ENCODE measurements at regions not wholly inside any gene's neighbourhood (a gene's known extent, or its start where the extent isn't known, plus 50 kb on each side); places are given as distances from the start of the nearest gene placed in this dataset.

GRCh38 chr3:194756791-194757325, 71.2 kb downstream of the FAM43A start:
- no peak overlapping the region for H3K9ac ChIP-seq (ENCODE audit: low read length)
- no peaks in the 10 kb centered on the region for H3K36me3 ChIP-seq (ENCODE audit: control insufficient read depth, insufficient read depth, low read length)
- no peak overlapping the region for H3K4me3 ChIP-seq (ENCODE audit: low read length)
- H3K27me3 ChIP-seq (ENCODE audit: control insufficient read depth, insufficient read depth, low read length) = no peaks in the 10 kb centered on the region
- H3K4me1 ChIP-seq (ENCODE audit: control insufficient read depth, insufficient read depth, low read length) = peaks cover 8% of the 10 kb centered on the region
- H3K27ac ChIP-seq (ENCODE audit: low read depth, low read length) = peak overlapping the region; percentile 54

DNA sequence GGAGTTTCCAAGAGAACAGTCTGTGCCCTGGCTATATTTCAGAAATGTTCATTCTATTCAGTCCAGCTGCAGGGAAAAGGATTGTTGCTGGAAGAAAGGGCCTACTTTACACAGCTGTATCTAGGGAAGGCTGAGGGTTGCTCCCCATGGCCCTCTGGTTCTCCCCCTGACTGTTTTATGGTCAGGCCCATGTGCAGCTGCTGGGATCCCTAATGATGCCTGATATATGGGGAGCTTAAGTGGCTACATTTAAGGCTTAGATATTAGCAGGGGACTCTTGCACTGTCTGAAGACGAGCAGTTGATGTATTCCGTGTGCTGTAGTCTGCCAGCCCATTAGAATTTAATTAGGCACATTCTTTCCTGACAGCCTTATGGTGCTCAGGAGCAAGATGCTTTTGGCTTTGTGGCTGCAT, 72.0 kb downstream of the FAM43A start:
- H3K27me3 ChIP-seq (ENCODE audit: control insufficient read depth, insufficient read depth, low read length) = no peaks in the 10 kb centered on the region
- no peak overlapping the region for H3K9ac ChIP-seq (ENCODE audit: low read length)
- peaks cover 8% of the 10 kb centered on the region for H3K4me1 ChIP-seq (ENCODE audit: control insufficient read depth, insufficient read depth, low read length)
- no peak overlapping the region for H3K4me3 ChIP-seq (ENCODE audit: low read length)
- H3K36me3 ChIP-seq (ENCODE audit: control insufficient read depth, insufficient read depth, low read length) = no peaks in the 10 kb centered on the region
- H3K27ac ChIP-seq (ENCODE audit: low read depth, low read length) = peak overlapping the region; percentile 37

DNA sequence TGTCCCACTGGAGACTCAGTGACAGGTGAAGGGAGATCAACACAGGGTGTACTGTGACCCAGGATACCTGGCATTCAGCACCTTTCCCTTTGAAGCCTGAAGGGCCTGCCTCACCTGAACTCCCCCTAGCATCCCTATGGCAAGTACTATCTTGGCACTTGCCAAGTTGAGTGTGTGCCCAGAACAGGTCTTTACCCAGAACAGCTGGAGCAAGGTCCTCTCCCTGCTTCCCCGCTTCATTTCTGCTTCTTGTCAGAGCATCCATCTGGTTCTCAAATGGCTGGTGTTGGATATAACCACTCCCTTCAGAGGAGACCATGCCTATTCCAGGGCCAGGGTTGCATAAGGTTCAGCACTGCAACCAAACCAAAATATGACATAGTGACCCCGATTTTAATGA, 73.0 kb downstream of the FAM43A start:
- Histone ChIP-seq H3K27ac (ENCODE audit: low read depth, low read length) (no peak overlapping the region), H3K27me3 (ENCODE audit: control insufficient read depth, insufficient read depth, low read length) (no peaks in the 10 kb centered on the region), H3K36me3 (ENCODE audit: control insufficient read depth, insufficient read depth, low read length) (no peaks in the 10 kb centered on the region), H3K9ac (ENCODE audit: low read length) (no peak overlapping the region), H3K4me3 (ENCODE audit: low read length) (no peak overlapping the region), H3K4me1 (ENCODE audit: control insufficient read depth, insufficient read depth, low read length) (peaks cover 8% of the 10 kb centered on the region)

- H3K36me3 ChIP-seq (ENCODE audit: control insufficient read depth, insufficient read depth, low read length) = no peaks in the 10 kb centered on the region
- H3K27ac ChIP-seq (ENCODE audit: low read depth, low read length) = no peak overlapping the region
- H3K27me3 ChIP-seq (ENCODE audit: control insufficient read depth, insufficient read depth, low read length) = no peaks in the 10 kb centered on the region
- H3K4me3 ChIP-seq (ENCODE audit: low read length) = no peak overlapping the region
- H3K9ac ChIP-seq (ENCODE audit: low read length) = no peak overlapping the region
- peaks cover 8% of the 10 kb centered on the region for H3K4me1 ChIP-seq (ENCODE audit: control insufficient read depth, insufficient read depth, low read length)
Observed at GRCh38 chr3:194760494-194761137, 74.9 kb downstream of the FAM43A start.

GRCh38 chr3:194761384-194761783, 75.7 kb downstream of the FAM43A start:
- Histone ChIP-seq H3K4me3 (ENCODE audit: low read length) (no peak overlapping the region), H3K4me1 (ENCODE audit: control insufficient read depth, insufficient read depth, low read length) (peaks cover 8% of the 10 kb centered on the region), H3K9ac (ENCODE audit: low read length) (no peak overlapping the region), H3K27ac (ENCODE audit: low read depth, low read length) (no peak overlapping the region), H3K36me3 (ENCODE audit: control insufficient read depth, insufficient read depth, low read length) (no peaks in the 10 kb centered on the region), H3K27me3 (ENCODE audit: control insufficient read depth, insufficient read depth, low read length) (no peaks in the 10 kb centered on the region)

GRCh38 chr3:194766845-194767244, 81.2 kb downstream of the FAM43A start:
- Histone ChIP-seq H3K4me3 (ENCODE audit: low read length) (no peak overlapping the region), H3K4me1 (ENCODE audit: control insufficient read depth, insufficient read depth, low read length) (peaks cover 7% of the 10 kb centered on the region), H3K27me3 (ENCODE audit: control insufficient read depth, insufficient read depth, low read length) (no peaks in the 10 kb centered on the region), H3K36me3 (ENCODE audit: control insufficient read depth, insufficient read depth, low read length) (no peaks in the 10 kb centered on the region), H3K9ac (ENCODE audit: low read length) (no peak overlapping the region), H3K27ac (ENCODE audit: low read depth, low read length) (no peak overlapping the region)

DNA sequence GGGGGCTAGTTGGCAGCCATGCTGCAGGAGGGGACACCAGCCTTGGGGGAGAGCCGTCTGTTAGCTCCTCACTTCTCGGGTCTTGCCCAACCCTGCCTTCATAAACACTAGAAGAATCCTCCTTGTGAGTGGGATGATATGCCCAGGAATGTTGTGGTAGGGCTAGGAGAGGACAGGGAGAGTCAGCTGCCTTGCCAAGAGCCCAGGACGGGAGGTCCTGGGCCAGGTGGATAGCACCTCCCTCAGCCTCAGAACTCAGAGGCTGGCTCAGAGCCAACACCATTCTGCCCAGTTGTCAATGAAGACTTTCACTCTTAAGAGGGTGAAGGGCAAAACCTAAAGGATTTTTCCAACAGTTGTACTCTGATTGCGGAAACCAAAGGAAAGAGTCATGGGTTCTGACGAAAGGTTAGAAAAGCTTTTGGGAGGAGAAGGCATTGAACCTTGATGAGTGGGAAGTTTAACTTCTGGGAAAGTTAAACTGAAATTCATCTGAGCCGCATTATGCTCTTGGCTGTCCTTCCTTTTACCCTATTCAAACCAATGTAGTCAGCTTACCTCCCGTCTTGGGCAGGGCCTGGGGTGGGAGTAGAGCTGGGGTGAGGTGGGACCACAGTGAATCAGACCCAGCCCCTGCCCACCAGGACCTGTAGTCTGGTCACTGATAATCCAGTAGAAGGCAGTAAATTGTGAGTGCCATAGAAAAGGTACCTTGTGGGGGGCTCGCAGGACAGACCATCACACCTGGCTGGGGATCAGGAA, 81.9 kb downstream of the FAM43A start:
- no peak overlapping the region for H3K4me3 ChIP-seq (ENCODE audit: low read length)
- H3K9ac ChIP-seq (ENCODE audit: low read length) = no peak overlapping the region
- H3K27me3 ChIP-seq (ENCODE audit: control insufficient read depth, insufficient read depth, low read length) = no peaks in the 10 kb centered on the region
- peaks cover 7% of the 10 kb centered on the region for H3K4me1 ChIP-seq (ENCODE audit: control insufficient read depth, insufficient read depth, low read length)
- H3K36me3 ChIP-seq (ENCODE audit: control insufficient read depth, insufficient read depth, low read length) = no peaks in the 10 kb centered on the region
- no peak overlapping the region for H3K27ac ChIP-seq (ENCODE audit: low read depth, low read length)

- Histone ChIP-seq H3K4me1 (ENCODE audit: control insufficient read depth, insufficient read depth, low read length) (peaks cover 7% of the 10 kb centered on the region), H3K36me3 (ENCODE audit: control insufficient read depth, insufficient read depth, low read length) (no peaks in the 10 kb centered on the region), H3K27me3 (ENCODE audit: control insufficient read depth, insufficient read depth, low read length) (no peaks in the 10 kb centered on the region), H3K9ac (ENCODE audit: low read length) (no peak overlapping the region), H3K4me3 (ENCODE audit: low read length) (peak overlapping the region; percentile 56), H3K27ac (ENCODE audit: low read depth, low read length) (no peak overlapping the region)
Observed at GRCh38 chr3:194768586-194768985, 82.9 kb downstream of the FAM43A start.

DNA sequence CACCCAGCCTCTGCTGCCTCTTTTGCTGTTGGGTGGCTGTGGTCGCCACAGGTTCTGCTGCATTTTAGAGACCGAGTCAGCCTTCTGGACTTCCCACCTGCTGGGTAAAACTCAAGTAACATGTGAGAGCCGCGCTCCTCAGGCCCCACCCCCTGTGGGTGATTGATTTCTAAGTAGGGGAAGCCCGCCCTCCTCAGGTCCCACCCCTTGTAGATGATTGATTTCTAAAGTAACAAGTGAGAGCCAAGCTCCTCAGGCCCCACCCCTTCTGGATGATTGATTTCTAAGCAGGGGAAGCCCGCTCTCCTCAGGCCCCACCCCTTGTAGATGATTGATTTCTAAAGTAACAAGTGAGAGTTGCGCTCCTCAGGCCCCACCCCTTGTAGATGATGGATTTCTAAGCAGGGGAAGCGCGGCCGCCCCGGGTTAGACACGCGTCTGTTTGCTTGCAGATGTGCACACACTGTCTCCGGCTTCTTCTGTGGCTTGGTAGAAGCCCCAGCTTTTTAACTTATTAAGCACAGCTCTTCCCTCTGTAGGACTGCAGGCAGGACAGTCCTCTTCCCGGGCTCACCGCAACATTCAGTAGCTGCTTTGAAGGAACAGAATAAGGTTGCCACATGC, 83.4 kb downstream of the FAM43A start:
- Histone ChIP-seq H3K9ac (ENCODE audit: low read length) (peak overlapping the region; percentile 27), H3K27me3 (ENCODE audit: control insufficient read depth, insufficient read depth, low read length) (no peaks in the 10 kb centered on the region), H3K4me3 (ENCODE audit: low read length) (peak overlapping the region; percentile 72), H3K4me1 (ENCODE audit: control insufficient read depth, insufficient read depth, low read length) (peaks cover 7% of the 10 kb centered on the region), H3K36me3 (ENCODE audit: control insufficient read depth, insufficient read depth, low read length) (no peaks in the 10 kb centered on the region), H3K27ac (ENCODE audit: low read depth, low read length) (peak overlapping the region; percentile 28)

DNA sequence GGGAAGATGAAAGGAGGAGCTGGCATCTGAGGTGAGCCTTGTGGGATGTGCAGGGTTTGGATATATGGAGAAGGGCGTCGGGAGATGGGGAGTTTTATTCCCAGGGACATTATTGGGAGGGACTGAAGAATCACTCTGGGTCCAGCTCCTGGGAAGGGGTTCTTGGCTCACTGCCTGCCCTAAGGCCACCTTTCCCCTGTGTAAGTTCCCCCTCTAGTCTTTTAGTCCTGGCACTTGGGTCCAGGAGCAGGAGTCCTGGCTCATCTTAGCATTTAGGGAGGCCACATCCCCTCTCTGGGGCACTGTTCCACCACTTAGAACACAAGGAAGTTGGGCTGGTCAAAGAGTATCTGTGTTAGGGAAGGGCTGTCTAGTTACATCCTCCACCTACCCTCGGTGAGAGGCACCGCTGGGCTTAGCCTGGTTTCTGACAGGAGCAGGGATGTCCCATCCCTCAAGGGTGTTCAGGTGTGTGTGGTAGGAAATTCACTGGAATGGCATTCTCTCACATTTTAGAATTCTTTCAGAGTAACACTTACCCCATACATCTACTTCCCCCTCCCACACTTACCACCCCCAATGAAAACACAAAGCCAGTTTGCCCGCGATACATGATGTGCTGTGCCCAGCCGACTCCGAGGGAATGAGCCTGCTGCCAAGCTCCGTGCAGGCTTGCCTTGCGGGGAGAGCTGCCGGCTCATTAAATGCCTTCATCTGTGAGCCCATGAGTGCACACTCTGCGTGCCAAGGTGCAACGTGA, 86.7 kb downstream of the FAM43A start:
- no peaks in the 10 kb centered on the region for H3K27me3 ChIP-seq (ENCODE audit: control insufficient read depth, insufficient read depth, low read length)
- H3K9ac ChIP-seq (ENCODE audit: low read length) = no peak overlapping the region
- no peaks in the 10 kb centered on the region for H3K36me3 ChIP-seq (ENCODE audit: control insufficient read depth, insufficient read depth, low read length)
- no peak overlapping the region for H3K27ac ChIP-seq (ENCODE audit: low read depth, low read length)
- H3K4me1 ChIP-seq (ENCODE audit: control insufficient read depth, insufficient read depth, low read length) = peaks cover 7% of the 10 kb centered on the region
- H3K4me3 ChIP-seq (ENCODE audit: low read length) = no peak overlapping the region

- H3K4me1 ChIP-seq (ENCODE audit: control insufficient read depth, insufficient read depth, low read length) = peaks cover 7% of the 10 kb centered on the region
- H3K36me3 ChIP-seq (ENCODE audit: control insufficient read depth, insufficient read depth, low read length) = no peaks in the 10 kb centered on the region
- H3K9ac ChIP-seq (ENCODE audit: low read length) = no peak overlapping the region
- no peak overlapping the region for H3K27ac ChIP-seq (ENCODE audit: low read depth, low read length)
- H3K27me3 ChIP-seq (ENCODE audit: control insufficient read depth, insufficient read depth, low read length) = no peaks in the 10 kb centered on the region
- no peak overlapping the region for H3K4me3 ChIP-seq (ENCODE audit: low read length)
Observed at GRCh38 chr3:194773216-194773615, 87.5 kb downstream of the FAM43A start.

All from rectal smooth muscle tissue (tissue), 1 donor.